Keratinocyte (primary cell): ENCODE measurements at regions not wholly inside any gene's neighbourhood (a gene's known extent, or its start where the extent isn't known, plus 50 kb on each side); places are given as distances from the start of the nearest gene placed in this dataset.

Experiments used
- DNase-seq: peaks from one replicate; pipeline ENCODE4 v3.0.0-alpha.2; 2011; ENCODE audit warnings: low read depth, missing footprints, low spot score
- FAIRE-seq: peaks from 2 replicates; lab custom pipeline; 2011; peaks lifted over from hg19 to GRCh38; lab: Jason Lieb, UNC
- H2AFZ ChIP-seq: 2 replicates; pipeline ENCODE4 v1.6.0; 2012; ENCODE audit warnings: low read length, control low read depth, inconsistent platforms; ENCODE audit not compliant: control insufficient read depth
- H3K27ac ChIP-seq: 2 replicates; pipeline ENCODE4 v1.5.1; 2011; ENCODE audit warnings: low read length; ENCODE audit not compliant: control insufficient read depth, insufficient read depth
- H3K27me3 ChIP-seq: 3 replicates; pipeline ENCODE4 v1.6.0; 2011; ENCODE audit warnings: low read length; ENCODE audit not compliant: control insufficient read depth, insufficient read depth; ENCODE audit errors: extremely low read depth
- H3K36me3 ChIP-seq, 2 experiments: 2 replicates in 1 of 2; 3 replicates in 1 of 2; pipeline ENCODE4 v1.5.1; 2011; ENCODE audit warnings: low read length in 2 of 2, mild to moderate bottlenecking in 1 of 2; ENCODE audit not compliant: control insufficient read depth in 2 of 2, insufficient read depth in 2 of 2; ENCODE audit errors: extremely low read depth in 1 of 2
- H3K4me1 ChIP-seq: 3 replicates; pipeline ENCODE4 v1.5.1; 2011; ENCODE audit warnings: low read length; ENCODE audit not compliant: control insufficient read depth, insufficient read depth; ENCODE audit errors: extremely low read depth
- H3K4me2 ChIP-seq: 3 replicates; pipeline ENCODE4 v1.6.0; 2011; ENCODE audit warnings: low read depth, low read length; ENCODE audit not compliant: control insufficient read depth, insufficient read depth; ENCODE audit errors: extremely low read depth
- H3K4me3 ChIP-seq, 3 experiments: fragments of 200-600 bp in 1 of 3; sonication (generic) in 1 of 3; 2 replicates in 2 of 3; 3 replicates in 1 of 3; pipeline ENCODE4 v1.5.1; 2011 to 2016; ENCODE audit warnings: low read length in 3 of 3, mild to moderate bottlenecking in 3 of 3, control low read depth in 2 of 3, inconsistent platforms in 1 of 3, low read depth in 1 of 3, mixed read lengths in 1 of 3, mixed run types in 1 of 3, moderate library complexity in 1 of 3; ENCODE audit not compliant: control insufficient read depth in 2 of 3, insufficient read depth in 2 of 3; ENCODE audit errors: extremely low read depth in 1 of 3
- H3K79me2 ChIP-seq: 2 replicates; pipeline ENCODE4 v1.6.0; 2012; ENCODE audit warnings: low read length; ENCODE audit not compliant: control insufficient read depth, insufficient read depth
- H3K9ac ChIP-seq: 3 replicates; pipeline ENCODE4 v1.6.0; 2011; ENCODE audit warnings: low read length; ENCODE audit not compliant: control insufficient read depth, insufficient read depth; ENCODE audit errors: extremely low read depth
- H3K9me1 ChIP-seq: 3 replicates; pipeline ENCODE4 v1.6.0; 2011; ENCODE audit warnings: low read length; ENCODE audit not compliant: control insufficient read depth, insufficient read depth; ENCODE audit errors: extremely low read depth
- H3K9me3 ChIP-seq: 2 replicates; pipeline ENCODE4 v1.5.1; 2012; ENCODE audit warnings: low read depth, low read length; ENCODE audit not compliant: control insufficient read depth
- H4K20me1 ChIP-seq: 3 replicates; pipeline ENCODE4 v1.6.0; 2011; ENCODE audit warnings: low read length; ENCODE audit not compliant: control insufficient read depth, insufficient read depth; ENCODE audit errors: extremely low read depth
- CTCF ChIP-seq, 3 experiments: IDR thresholded peaks in 1 of 3; conservative IDR thresholded peaks in 1 of 3; optimal IDR thresholded peaks in 1 of 3; 2 replicates in 2 of 3; 3 replicates in 1 of 3; pipeline versions ENCODE3 to v1.5.1; 2011; ENCODE audit warnings: low read length in 3 of 3, mild to moderate bottlenecking in 3 of 3, moderate library complexity in 2 of 3, control low read depth in 1 of 3, inconsistent platforms in 1 of 3; ENCODE audit not compliant: insufficient read depth in 2 of 3; ENCODE audit errors: extremely low read depth in 1 of 3
- EZH2 ChIP-seq: IDR thresholded peaks from one replicate; pipeline ENCODE4 v1.6.1; 2012; ENCODE audit warnings: inconsistent platforms, mild to moderate bottlenecking, low read length, moderate library complexity
- dilution Hi-C: fragments of 300-500 bp; cut with MboI; formaldehyde crosslinking; loops from one replicate; pipeline ENCODE4 v1.7.0; 2020; ENCODE audit warnings: low sequenced_read_pairs; ENCODE audit not compliant: extremely low pct_ligation_motif_present

GRCh38 chr9:102832814-102833213 lies 162.3 kb upstream of the CYLC2 start:
- Histone ChIP-seq H3K4me2 (no peak overlapping the region), H4K20me1 (no peaks in the 10 kb centered on the region), H3K27me3 (no peaks in the 10 kb centered on the region), H3K9ac (no peak overlapping the region), H2AFZ (no peak overlapping the region), H3K79me2 (no peaks in the 10 kb centered on the region), H3K36me3 (no peaks in the 10 kb centered on the region), H3K27ac (no peak overlapping the region), H3K9me1 (no peaks in the 10 kb centered on the region), H3K4me1 (no peaks in the 10 kb centered on the region), H3K9me3 (no peaks in the 10 kb centered on the region), H3K4me3 (no peak overlapping the region)
- FAIRE-seq (no peak), DNase-seq (no peak)
- dilution Hi-C loops: no loop called here
- TF ChIP-seq EZH2 (no peak), CTCF (optimal IDR thresholded peaks at IDR 0.05 in 1 of 3, IDR thresholded peaks at IDR 0.05 in 1 of 3, conservative IDR thresholded peaks at IDR 0.05 in 1 of 3; ENCODE audit: extremely low read depth in 1 of 3, insufficient read depth in 2 of 3, low read length in 3 of 3) (no peak)

DNA sequence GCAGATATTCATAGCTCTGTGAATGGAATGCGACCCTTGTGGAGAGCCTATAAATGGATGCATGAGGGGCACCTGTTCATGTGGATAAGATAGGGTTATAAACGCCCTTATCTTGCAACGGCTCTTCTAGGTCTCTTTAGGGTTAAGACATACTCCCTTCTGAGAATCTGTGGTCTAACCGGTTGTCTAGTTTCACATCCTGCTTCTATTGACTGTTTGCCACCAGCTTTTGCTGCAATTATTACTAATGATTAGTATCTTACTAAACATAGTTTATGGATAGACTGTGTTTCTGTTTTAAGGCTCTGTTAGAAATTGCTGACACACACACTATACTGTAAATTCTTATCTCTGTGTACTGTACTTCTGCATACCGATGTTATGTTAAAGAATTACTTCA lies 198.9 kb upstream of the CYLC2 start:
- FAIRE-seq (no peak), DNase-seq (no peak)
- Histone ChIP-seq H3K9me3 (no peaks in the 10 kb centered on the region), H3K4me2 (no peak overlapping the region), H3K27ac (no peak overlapping the region), H2AFZ (no peak overlapping the region), H3K36me3 (no peaks in the 10 kb centered on the region), H3K4me1 (no peaks in the 10 kb centered on the region), H3K9ac (no peak overlapping the region), H3K79me2 (no peaks in the 10 kb centered on the region), H3K27me3 (no peaks in the 10 kb centered on the region), H3K9me1 (no peaks in the 10 kb centered on the region), H4K20me1 (no peaks in the 10 kb centered on the region), H3K4me3 (no peak overlapping the region)
- TF ChIP-seq EZH2: no peak
- TF ChIP-seq CTCF (optimal IDR thresholded peaks at IDR 0.05 in 1 of 3, IDR thresholded peaks at IDR 0.05 in 1 of 3, conservative IDR thresholded peaks at IDR 0.05 in 1 of 3; ENCODE audit: extremely low read depth in 1 of 3, insufficient read depth in 2 of 3, low read length in 3 of 3): no peak
- dilution Hi-C loops: no loop called here
